Epithelial cell of esophagus (primary cell): ENCODE measurements at regions not wholly inside any gene's neighbourhood (a gene's known extent, or its start where the extent isn't known, plus 50 kb on each side); places are given as distances from the start of the nearest gene placed in this dataset.
A peak's percentile ranks its signal among the peaks of the same experiment; 100 is the strongest.

Experiments
- DNase-seq: peaks from one replicate; pipeline ENCODE4 v3.0.0; 2010; ENCODE audit warnings: low read depth
- H3K4me3 ChIP-seq: 2 replicates; pipeline ENCODE4 v1.5.1; 2011; ENCODE audit warnings: mild to moderate bottlenecking, low read length, control low read depth
- CTCF ChIP-seq: IDR thresholded peaks from 2 replicates; pipeline ENCODE4 v1.5.1; 2011; ENCODE audit warnings: low read depth, mild to moderate bottlenecking, low read length, control low read depth, inconsistent platforms; ENCODE audit not compliant: insufficient read depth; ENCODE audit errors: missing control alignments

DNA sequence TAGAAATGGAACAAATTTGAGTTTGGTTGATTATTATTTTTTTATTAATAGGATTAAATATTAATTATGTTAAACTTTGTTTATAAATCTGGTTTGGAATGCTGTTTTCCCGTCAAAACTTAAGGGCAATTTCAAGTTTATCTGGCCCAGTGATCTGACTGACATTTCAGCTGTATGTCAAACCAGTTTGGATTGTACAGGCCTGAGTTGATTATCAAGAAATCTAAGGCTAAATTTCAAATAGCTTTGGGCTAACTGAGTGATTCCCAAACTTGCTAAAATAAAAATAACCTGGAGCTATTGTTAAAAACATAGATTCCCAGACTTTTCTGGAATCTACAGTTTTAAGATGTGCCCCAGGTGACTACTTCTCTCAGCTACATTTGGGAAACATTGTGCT is 65.9 kb upstream of the SPOPL start:
- no peak overlapping the region for H3K4me3 ChIP-seq
- DNase-seq = no peak
- no peak for TF ChIP-seq CTCF

- DNase-seq = no peak
- no peak for TF ChIP-seq CTCF
- no peak overlapping the region for H3K4me3 ChIP-seq
These were observed 61.8 kb upstream of the SPOPL start for GRCh38 chr2:138439733-138440132.

DNA sequence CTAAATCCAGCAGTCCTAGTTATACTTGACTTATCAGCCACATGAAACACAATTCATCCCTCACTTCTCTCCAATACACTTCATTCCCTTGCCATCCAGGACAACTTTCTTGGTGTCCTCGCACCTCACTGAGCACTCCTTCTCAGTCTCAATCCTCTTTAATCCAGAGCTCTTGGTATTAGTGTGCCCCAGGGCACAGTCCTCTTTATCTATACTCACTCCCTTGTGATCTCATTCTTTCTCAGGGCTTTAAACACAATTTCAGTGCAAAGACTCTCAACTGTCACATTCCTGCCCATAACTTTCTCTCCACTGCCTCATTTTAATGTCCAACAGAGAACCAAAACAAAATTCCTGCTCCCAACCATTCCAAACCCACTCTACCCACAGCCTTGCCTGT is 60.8 kb upstream of the SPOPL start:
- TF ChIP-seq CTCF = no peak
- DNase-seq = peak; percentile 20
- H3K4me3 ChIP-seq = no peak overlapping the region

DNA sequence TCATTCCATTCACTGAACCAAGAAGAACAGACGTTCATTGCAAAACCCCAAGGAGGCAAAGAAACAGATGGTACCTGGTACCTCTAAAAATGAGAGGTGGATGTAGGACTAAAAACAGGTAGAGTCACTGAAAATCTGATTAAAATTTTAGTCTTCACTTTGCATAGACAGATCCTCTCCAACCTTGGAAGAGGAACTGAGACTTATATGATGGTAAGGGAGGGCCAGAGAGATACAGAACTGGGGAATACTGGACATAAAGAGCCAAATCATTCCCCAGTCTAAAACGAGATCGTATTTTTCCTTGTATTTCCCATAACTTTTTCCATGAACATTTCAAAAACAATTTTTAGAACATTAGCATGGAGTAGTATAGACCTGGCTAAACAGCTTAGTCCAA is 59.7 kb upstream of the SPOPL start:
- no peak overlapping the region for H3K4me3 ChIP-seq
- TF ChIP-seq CTCF = no peak
- no peak for DNase-seq

- no peak for TF ChIP-seq CTCF
- DNase-seq = no peak
- H3K4me3 ChIP-seq = no peak overlapping the region
These were observed 57.2 kb upstream of the SPOPL start for GRCh38 chr2:138444411-138444810.

DNA sequence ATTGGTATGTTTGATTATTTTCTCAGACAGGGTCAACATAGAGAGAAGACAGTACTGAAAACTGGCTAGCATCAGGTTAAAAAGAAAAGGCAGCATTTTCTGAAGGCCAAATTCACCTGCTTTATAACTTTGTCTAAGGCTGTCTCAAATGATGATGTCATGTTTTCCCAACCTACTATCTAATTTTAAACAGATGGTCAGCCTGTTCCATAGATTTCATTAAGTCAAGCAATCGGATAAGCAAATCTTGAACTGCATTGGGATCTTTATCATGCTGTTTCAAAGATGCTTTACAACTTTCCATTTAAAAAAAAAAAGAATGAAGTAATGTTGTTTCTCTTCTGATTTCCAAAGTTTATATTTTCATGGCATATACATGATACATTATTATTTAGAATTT is 56.3 kb upstream of the SPOPL start:
- DNase-seq = no peak
- no peak for TF ChIP-seq CTCF
- H3K4me3 ChIP-seq = no peak overlapping the region

DNA sequence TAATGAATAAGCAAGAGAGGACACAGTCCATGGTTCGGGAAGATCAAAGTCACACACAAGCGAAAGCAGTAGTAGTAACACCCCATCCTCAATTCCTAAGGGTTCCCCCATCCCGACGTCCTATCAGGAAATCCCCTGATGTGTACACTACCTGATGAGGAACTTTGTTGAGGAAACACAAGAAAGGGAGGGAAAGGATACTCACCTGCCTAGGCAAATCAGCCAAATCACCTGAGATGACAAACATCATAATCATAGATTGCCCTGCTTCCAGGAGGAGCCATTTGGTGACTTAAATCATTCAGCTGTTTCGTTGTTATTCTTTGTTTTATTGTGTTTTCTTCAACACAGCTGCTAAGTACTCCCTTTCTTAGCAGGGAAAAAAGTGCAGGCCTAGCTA is 55.5 kb upstream of the SPOPL start:
- no peak for TF ChIP-seq CTCF
- no peak overlapping the region for H3K4me3 ChIP-seq
- DNase-seq = peak; percentile 41
